ENCODE measurements at regions not wholly inside any gene's neighbourhood (a gene's known extent, or its start where the extent isn't known, plus 50 kb on each side); places are given as distances from the start of the nearest gene placed in this dataset.

GRCh38 chr2:126785862-126786261, 112.8 kb upstream of the TEX51 start:
- Mint-ChIP-seq H3K27ac (no peak overlapping the region), H3K4me1 (no peaks in the 10 kb centered on the region), H3K27me3 (ENCODE audit: low read depth) (peaks cover 26% of the 10 kb centered on the region), H3K36me3 (ENCODE audit: low read depth) (no peaks in the 10 kb centered on the region), H3K4me3 (no peak overlapping the region), H3K9me3 (no peaks in the 10 kb centered on the region)
- no peak for TF ChIP-seq CTCF (IDR thresholded peaks at IDR 0.05; ENCODE audit: unreplicated experiment in 3 of 3)

DNA sequence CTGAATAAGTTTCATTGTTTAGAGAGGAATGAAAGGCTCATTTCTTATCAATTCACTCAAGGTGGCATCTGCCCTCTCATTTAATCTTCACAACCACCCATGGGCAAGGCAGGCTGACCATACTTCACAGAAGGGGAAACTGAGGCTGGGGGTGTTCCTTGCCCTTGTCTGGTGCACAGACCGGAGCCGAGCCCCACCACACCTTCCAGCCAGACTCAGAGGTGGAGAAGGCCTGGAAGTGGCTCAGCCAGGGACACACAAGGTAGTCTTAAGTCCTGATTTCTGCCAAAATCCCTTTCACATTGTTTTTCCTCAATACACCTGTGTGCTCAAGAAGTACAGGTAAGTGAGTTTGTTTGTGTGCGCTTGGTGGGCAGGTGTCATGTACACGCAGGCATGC, 111.9 kb upstream of the TEX51 start:
- no peak overlapping the region for H3K4me3 Mint-ChIP-seq
- no peak overlapping the region for H3K27ac Mint-ChIP-seq
- no peaks in the 10 kb centered on the region for H3K36me3 Mint-ChIP-seq (ENCODE audit: low read depth)
- peaks cover 33% of the 10 kb centered on the region for H3K27me3 Mint-ChIP-seq (ENCODE audit: low read depth)
- H3K4me1 Mint-ChIP-seq = no peaks in the 10 kb centered on the region
- TF ChIP-seq CTCF (IDR thresholded peaks at IDR 0.05; ENCODE audit: unreplicated experiment in 3 of 3) = no peak
- no peaks in the 10 kb centered on the region for H3K9me3 Mint-ChIP-seq

GRCh38 chr2:126787289-126787688, 111.4 kb upstream of the TEX51 start:
- Mint-ChIP-seq H3K36me3 (ENCODE audit: low read depth) (no peaks in the 10 kb centered on the region), H3K4me1 (no peaks in the 10 kb centered on the region), H3K27me3 (ENCODE audit: low read depth) (peaks cover 29% of the 10 kb centered on the region), H3K27ac (no peak overlapping the region), H3K9me3 (no peaks in the 10 kb centered on the region), H3K4me3 (no peak overlapping the region)
- no peak for TF ChIP-seq CTCF (IDR thresholded peaks at IDR 0.05; ENCODE audit: unreplicated experiment in 3 of 3)

DNA sequence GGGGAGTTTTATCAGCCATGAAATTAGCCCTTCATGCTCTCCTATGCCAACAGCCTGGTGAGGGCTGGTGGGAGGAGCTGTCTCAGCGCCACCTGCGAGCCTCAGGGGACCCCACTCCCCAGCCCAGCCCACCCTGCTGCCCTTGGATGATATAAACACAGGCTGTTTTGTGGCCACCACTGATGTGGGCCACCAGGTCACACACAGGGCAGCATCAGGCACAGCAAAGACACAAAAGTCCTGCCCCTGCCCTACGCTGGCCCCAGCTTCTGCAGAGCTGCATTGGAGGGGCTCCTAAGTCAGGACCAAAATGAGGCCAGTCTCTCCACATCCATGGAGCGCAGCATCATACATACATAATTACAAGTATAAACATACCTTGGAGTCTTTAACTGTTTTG, 110.6 kb upstream of the TEX51 start:
- no peak for TF ChIP-seq CTCF (IDR thresholded peaks at IDR 0.05; ENCODE audit: unreplicated experiment in 3 of 3)
- Mint-ChIP-seq H3K9me3 (no peaks in the 10 kb centered on the region), H3K27me3 (ENCODE audit: low read depth) (peaks cover 24% of the 10 kb centered on the region), H3K27ac (no peak overlapping the region), H3K36me3 (ENCODE audit: low read depth) (no peaks in the 10 kb centered on the region), H3K4me1 (no peaks in the 10 kb centered on the region), H3K4me3 (no peak overlapping the region)

- H3K27ac Mint-ChIP-seq = no peak overlapping the region
- TF ChIP-seq CTCF (IDR thresholded peaks at IDR 0.05; ENCODE audit: unreplicated experiment in 3 of 3) = no peak
- no peak overlapping the region for H3K4me3 Mint-ChIP-seq
- peaks cover 19% of the 10 kb centered on the region for H3K27me3 Mint-ChIP-seq (ENCODE audit: low read depth)
- H3K9me3 Mint-ChIP-seq = no peaks in the 10 kb centered on the region
- no peaks in the 10 kb centered on the region for H3K4me1 Mint-ChIP-seq
- H3K36me3 Mint-ChIP-seq (ENCODE audit: low read depth) = no peaks in the 10 kb centered on the region
Measured at GRCh38 chr2:126788652-126789051, 110.0 kb upstream of the TEX51 start.

- no peak for TF ChIP-seq CTCF (IDR thresholded peaks at IDR 0.05; ENCODE audit: unreplicated experiment in 3 of 3)
- Mint-ChIP-seq H3K9me3 (no peaks in the 10 kb centered on the region), H3K4me1 (peaks cover 6% of the 10 kb centered on the region), H3K27me3 (ENCODE audit: low read depth) (peaks cover 15% of the 10 kb centered on the region), H3K27ac (no peak overlapping the region), H3K4me3 (no peak overlapping the region), H3K36me3 (ENCODE audit: low read depth) (no peaks in the 10 kb centered on the region)
Measured at GRCh38 chr2:126790987-126791780, 107.5 kb upstream of the TEX51 start.

Data from nephron (organoid).